WTC11 (cell line): ENCODE measurements at regions not wholly inside any gene's neighbourhood (a gene's known extent, or its start where the extent isn't known, plus 50 kb on each side); places are given as distances from the start of the nearest gene placed in this dataset.
A peak's percentile ranks its signal among the peaks of the same experiment; 100 is the strongest.
"Not testable (repeated sequence)": the region's sequence is repeated elsewhere in the genome, so short reads cannot be mapped to it uniquely, and the experiment has no call there.

Experiments
- ATAC-seq: fragments of 200-7000 bp; cut with Tn5 transposase; 2 replicates; pipeline ENCODE4 v1.10.0; 2021; ENCODE audit warnings: mild to moderate bottlenecking, moderate library complexity
- CTCF ChIA-PET: fragments of 300-600 bp; sonication (Branson Sonifier 250); formaldehyde crosslinking; loops from one replicate; lab custom pipeline; 2021; ENCODE audit warnings: antibody characterized with exemption; lab: Charles Lee
- POLR2A ChIA-PET: fragments of 350-600 bp; sonication (Branson Sonifier 250); formaldehyde crosslinking; loops from one replicate; lab custom pipeline; 2021; ENCODE audit warnings: antibody characterized with exemption; lab: Charles Lee
- DNase-seq: peaks from one replicate; pipeline ENCODE4 v3.0.0; 2021; ENCODE audit warnings: low spot score
- H3K27ac Mint-ChIP-seq: 2 replicates; pipeline ENCODE4 v1.8.0; 2021; ENCODE audit warnings: mixed read lengths
- H3K27me3 Mint-ChIP-seq: 2 replicates; pipeline ENCODE4 v1.8.0; 2021; ENCODE audit warnings: low read depth, mild to moderate bottlenecking, moderate library complexity, mixed read lengths
- H3K36me3 Mint-ChIP-seq: 2 replicates; pipeline ENCODE4 v1.8.0; 2021; ENCODE audit warnings: mixed read lengths
- H3K4me1 Mint-ChIP-seq: 2 replicates; pipeline ENCODE4 v1.8.0; 2022; ENCODE audit warnings: mixed read lengths
- H3K4me3 Mint-ChIP-seq: 2 replicates; pipeline ENCODE4 v1.8.0; 2021; ENCODE audit warnings: mild to moderate bottlenecking, moderate library complexity, mixed read lengths
- H3K9me3 Mint-ChIP-seq: 2 replicates; pipeline ENCODE4 v1.8.0; 2021; ENCODE audit warnings: mixed read lengths
- ATF2 ChIP-seq: sonication (generic); formaldehyde crosslinking; IDR thresholded peaks from 2 replicates; pipeline ENCODE4 v1.8.1; 2022; ENCODE audit warnings: low read depth, missing genetic modification reagents, borderline replicate concordance
- ATF3 ChIP-seq: sonication (generic); formaldehyde crosslinking; conservative IDR thresholded peaks from 2 replicates; pipeline ENCODE4 v1.8.1; 2022; ENCODE audit warnings: mild to moderate bottlenecking, missing genetic modification reagents
- CDX4 ChIP-seq: fragments of 250-450 bp; sonication (Bioruptor Pico); IDR thresholded peaks from 2 replicates; pipeline ENCODE4 v1.9.0; 2021; ENCODE audit warnings: moderate library complexity, mild to moderate bottlenecking, inconsistent platforms, borderline replicate concordance
- ESRRA ChIP-seq: sonication (generic); formaldehyde crosslinking; IDR thresholded peaks from 2 replicates; pipeline ENCODE4 v1.8.1; 2022; ENCODE audit warnings: mild to moderate bottlenecking, missing genetic modification reagents, borderline replicate concordance
- MYBL2 ChIP-seq: sonication (generic); formaldehyde crosslinking; IDR thresholded peaks from 2 replicates; pipeline ENCODE4 v1.8.1; 2023; ENCODE audit warnings: mild to moderate bottlenecking, moderate library complexity, missing genetic modification reagents
- NFYB ChIP-seq: sonication (generic); formaldehyde crosslinking; conservative IDR thresholded peaks from 2 replicates; pipeline ENCODE4 v1.8.0; 2022; ENCODE audit warnings: low read depth, missing genetic modification reagents
- PREB ChIP-seq: sonication (generic); formaldehyde crosslinking; IDR thresholded peaks from 2 replicates; pipeline ENCODE4 v1.8.1; 2022; ENCODE audit warnings: mild to moderate bottlenecking, missing genetic modification reagents, moderate library complexity, borderline replicate concordance
- SMAD3 ChIP-seq: sonication (generic); formaldehyde crosslinking; IDR thresholded peaks from 2 replicates; pipeline ENCODE4 v1.8.0; 2022; ENCODE audit warnings: missing genetic modification reagents, mild to moderate bottlenecking, borderline replicate concordance
- STAT6 ChIP-seq: sonication (generic); formaldehyde crosslinking; conservative IDR thresholded peaks from 2 replicates; pipeline ENCODE4 v1.8.1; 2023; ENCODE audit warnings: mild to moderate bottlenecking, low read depth, missing genetic modification reagents, moderate library complexity
- TEAD4 ChIP-seq: sonication (generic); formaldehyde crosslinking; IDR thresholded peaks from 2 replicates; pipeline ENCODE4 v1.8.0; 2022; ENCODE audit warnings: mild to moderate bottlenecking, missing genetic modification reagents
- TP53 ChIP-seq: sonication (generic); formaldehyde crosslinking; IDR thresholded peaks from 2 replicates; pipeline ENCODE4 v1.8.1; 2023; ENCODE audit warnings: mild to moderate bottlenecking, missing genetic modification reagents
- ZBTB21 ChIP-seq: sonication (generic); formaldehyde crosslinking; IDR thresholded peaks from 2 replicates; pipeline ENCODE4 v1.8.1; 2023; ENCODE audit warnings: mild to moderate bottlenecking, missing genetic modification reagents, borderline replicate concordance
- ZBTB43 ChIP-seq: sonication (generic); formaldehyde crosslinking; IDR thresholded peaks from 2 replicates; pipeline ENCODE4 v1.8.1; 2023; ENCODE audit warnings: mild to moderate bottlenecking, missing genetic modification reagents
- ZMAT4 ChIP-seq: fragments of 250-450 bp; sonication (Bioruptor Pico); IDR thresholded peaks from 2 replicates; pipeline ENCODE4 v1.9.0; 2021; ENCODE audit warnings: mild to moderate bottlenecking
- ZNF121 ChIP-seq: sonication (generic); formaldehyde crosslinking; IDR thresholded peaks from 2 replicates; pipeline ENCODE4 v1.8.0; 2023; ENCODE audit warnings: missing genetic modification reagents
- ZNF219 ChIP-seq: sonication (generic); formaldehyde crosslinking; IDR thresholded peaks from 2 replicates; pipeline ENCODE4 v1.8.0; 2023; ENCODE audit warnings: missing genetic modification reagents, mild to moderate bottlenecking, borderline replicate concordance
- ZSCAN18 ChIP-seq: fragments of 250-450 bp; sonication (Bioruptor Pico); IDR thresholded peaks from 2 replicates; pipeline ENCODE4 v2.1.2; 2022; ENCODE audit warnings: mild to moderate bottlenecking, moderate library complexity

GRCh38 chr6:68502946-68503345 lies 132.1 kb upstream of the ADGRB3 start:
- H3K4me1 Mint-ChIP-seq: 0 out of 2 replicates have a peak, but pooled peaks cover 3% of the 10 kb centered on the region
- no peak for ATAC-seq
- CTCF ChIA-PET: no interaction called here

GRCh38 chr6:68497927-68498326 lies 137.2 kb upstream of the ADGRB3 start:
- no peaks in the 10 kb centered on the region for H3K27me3 Mint-ChIP-seq
- H3K4me1 Mint-ChIP-seq: no peaks in the 10 kb centered on the region
- TF ChIP-seq ESRRA (CRISPR knock-in tag): no peak
- no peak for TF ChIP-seq MYBL2 (CRISPR knock-in tag)
- TF ChIP-seq ZNF219 (CRISPR knock-in tag): no peak
- no peak for TF ChIP-seq PREB (CRISPR knock-in tag)
- TF ChIP-seq ZBTB43 (CRISPR knock-in tag): no peak
- no peak for TF ChIP-seq SMAD3 (CRISPR knock-in tag)
- TF ChIP-seq TP53 (CRISPR knock-in tag): no peak
- TF ChIP-seq ZMAT4 (CRISPR knock-in tag): no peak
- no peak for TF ChIP-seq STAT6
- TF ChIP-seq ZSCAN18 (CRISPR knock-in tag): no peak
- TF ChIP-seq TEAD4 (CRISPR knock-in tag): no peak
- no peak for TF ChIP-seq CDX4 (CRISPR knock-in tag)
- no peak for TF ChIP-seq ATF2 (CRISPR knock-in tag)
- no peak for TF ChIP-seq ZBTB21
- TF ChIP-seq ZNF121: no peak
- no peak for DNase-seq
- H3K27ac Mint-ChIP-seq: no peak overlapping the region
- H3K36me3 Mint-ChIP-seq: peaks cover 7% of the 10 kb centered on the region; the same call in 1 of the 2 replicates
- CTCF ChIA-PET: no interaction called here
- POLR2A ChIA-PET: no interaction called here
- H3K4me3 Mint-ChIP-seq: no peak overlapping the region
- H3K9me3 Mint-ChIP-seq: peaks cover 17% of the 10 kb centered on the region
- no peak for ATAC-seq

More at GRCh38 chr6:68502946-68503345, 132.1 kb upstream of the ADGRB3 start:
- Mint-ChIP-seq H3K4me3 (no peak overlapping the region), H3K27ac (no peak overlapping the region), H3K36me3 (no peaks in the 10 kb centered on the region), H3K9me3 (peaks cover 6% of the 10 kb centered on the region; the same call in 1 of the 2 replicates), H3K27me3 (no peaks in the 10 kb centered on the region)
- POLR2A ChIA-PET: no interaction called here
- TF ChIP-seq NFYB (CRISPR knock-in tag) (no peak), ATF3 (no peak), ZBTB21 (no peak)
- DNase-seq: no peak

- peak; percentile 50 for ATAC-seq
- CTCF ChIA-PET, H3K27ac Mint-ChIP-seq, H3K27me3 Mint-ChIP-seq, H3K4me3 Mint-ChIP-seq, H3K36me3 Mint-ChIP-seq, POLR2A ChIA-PET, H3K4me1 Mint-ChIP-seq: not testable (repeated sequence)
- peaks cover 19% of the 10 kb centered on the region for H3K9me3 Mint-ChIP-seq
- peak; percentile 15 for DNase-seq
Measured at GRCh38 chr6:68494880-68495279, 140.2 kb upstream of the ADGRB3 start.
